Loucy (cell line): ENCODE measurements at regions not wholly inside any gene's neighbourhood (a gene's known extent, or its start where the extent isn't known, plus 50 kb on each side); places are given as distances from the start of the nearest gene placed in this dataset.

Experiments
- H2AFZ ChIP-seq: fragments of 200-600 bp; sonication (generic); 2 replicates; pipeline ENCODE4 v1.6.0; 2016; ENCODE audit warnings: antibody characterized with exemption, mild to moderate bottlenecking, low read length, moderate library complexity
- H3F3A ChIP-seq: fragments of 200-600 bp; 2 replicates; pipeline ENCODE4 v1.6.0; 2016; ENCODE audit warnings: antibody characterized with exemption, low read depth, mild to moderate bottlenecking
- H3K27me3 ChIP-seq: fragments of 200-600 bp; sonication (generic); 2 replicates; pipeline ENCODE4 v1.6.1; 2014; ENCODE audit warnings: low read length, mild to moderate bottlenecking; ENCODE audit not compliant: insufficient read depth, poor library complexity, severe bottlenecking
- H3K36me3 ChIP-seq: fragments of 200-600 bp; sonication (generic); 2 replicates; pipeline ENCODE4 v1.6.1; 2016; ENCODE audit warnings: low read length; ENCODE audit not compliant: insufficient read depth
- H3K4me1 ChIP-seq: fragments of 200-600 bp; sonication (generic); 2 replicates; pipeline ENCODE4 v1.5.1; 2014; ENCODE audit warnings: low read length, mild to moderate bottlenecking; ENCODE audit not compliant: insufficient read depth, poor library complexity, severe bottlenecking
- H3K4me2 ChIP-seq: fragments of 200-600 bp; sonication (generic); 2 replicates; pipeline ENCODE4 v1.6.0; 2014; ENCODE audit warnings: antibody characterized with exemption, low read length, low read depth, mild to moderate bottlenecking; ENCODE audit not compliant: poor library complexity, severe bottlenecking
- H3K4me3 ChIP-seq: fragments of 200-600 bp; sonication (generic); 2 replicates; pipeline ENCODE4 v1.5.1; 2014; ENCODE audit warnings: low read length, mild to moderate bottlenecking, mixed read lengths; ENCODE audit not compliant: poor library complexity, severe bottlenecking
- H3K79me2 ChIP-seq: fragments of 200-600 bp; sonication (generic); 2 replicates; pipeline ENCODE4 v1.6.1; 2014; ENCODE audit warnings: low read length; ENCODE audit not compliant: insufficient read depth
- H3K9ac ChIP-seq: fragments of 200-600 bp; sonication (generic); 2 replicates; pipeline ENCODE4 v1.6.0; 2014; ENCODE audit warnings: mild to moderate bottlenecking, low read depth, low read length, moderate library complexity; ENCODE audit not compliant: poor library complexity, severe bottlenecking
- H3K9me2 ChIP-seq: fragments of 200-600 bp; sonication (generic); replicated peaks from 2 replicates; pipeline ENCODE4 v1.6.1; 2016; ENCODE audit warnings: low read depth, low read length, mixed read lengths
- H3K9me3 ChIP-seq: fragments of 200-600 bp; sonication (generic); 2 replicates; pipeline ENCODE4 v1.6.1; 2014; ENCODE audit warnings: mild to moderate bottlenecking, antibody characterized with exemption, low read length, low read depth; ENCODE audit not compliant: insufficient read depth
- H4K20me1 ChIP-seq: fragments of 200-600 bp; sonication (generic); 2 replicates; pipeline ENCODE4 v1.6.0; 2014; ENCODE audit warnings: antibody characterized with exemption, low read length, mild to moderate bottlenecking; ENCODE audit not compliant: insufficient read depth, poor library complexity, severe bottlenecking
- EZH2phosphoT487 ChIP-seq: fragments of 200-600 bp; IDR thresholded peaks from 2 replicates; pipeline ENCODE4 v1.6.1; 2018; ENCODE audit warnings: antibody characterized with exemption, mild to moderate bottlenecking, moderate library complexity, borderline replicate concordance
- TF ChIP-seq, protein P1 (sequence below): fragments of 200-600 bp; sonication (generic); conservative IDR thresholded peaks from 2 replicates; pipeline ENCODE4 v1.5.1; 2014; ENCODE audit warnings: mild to moderate bottlenecking, antibody characterized with exemption, low read length

- H3K9me3 ChIP-seq = no peaks in the 10 kb centered on the region
- H4K20me1 ChIP-seq = no peaks in the 10 kb centered on the region
- H3K4me1 ChIP-seq = no peaks in the 10 kb centered on the region
- H3K9ac ChIP-seq = no peak overlapping the region
- H3K79me2 ChIP-seq = no peaks in the 10 kb centered on the region
- H3K27me3 ChIP-seq = no peaks in the 10 kb centered on the region
- H3F3A ChIP-seq = no peaks in the 10 kb centered on the region
- H3K4me3 ChIP-seq = no peak overlapping the region
- H3K4me2 ChIP-seq = no peak overlapping the region
- H3K36me3 ChIP-seq = no peaks in the 10 kb centered on the region
- H3K9me2 ChIP-seq = no peaks in the 10 kb centered on the region
- H2AFZ ChIP-seq = no peak overlapping the region
- no peak for TF ChIP-seq EZH2phosphoT487
- TF ChIP-seq, protein P1, sequence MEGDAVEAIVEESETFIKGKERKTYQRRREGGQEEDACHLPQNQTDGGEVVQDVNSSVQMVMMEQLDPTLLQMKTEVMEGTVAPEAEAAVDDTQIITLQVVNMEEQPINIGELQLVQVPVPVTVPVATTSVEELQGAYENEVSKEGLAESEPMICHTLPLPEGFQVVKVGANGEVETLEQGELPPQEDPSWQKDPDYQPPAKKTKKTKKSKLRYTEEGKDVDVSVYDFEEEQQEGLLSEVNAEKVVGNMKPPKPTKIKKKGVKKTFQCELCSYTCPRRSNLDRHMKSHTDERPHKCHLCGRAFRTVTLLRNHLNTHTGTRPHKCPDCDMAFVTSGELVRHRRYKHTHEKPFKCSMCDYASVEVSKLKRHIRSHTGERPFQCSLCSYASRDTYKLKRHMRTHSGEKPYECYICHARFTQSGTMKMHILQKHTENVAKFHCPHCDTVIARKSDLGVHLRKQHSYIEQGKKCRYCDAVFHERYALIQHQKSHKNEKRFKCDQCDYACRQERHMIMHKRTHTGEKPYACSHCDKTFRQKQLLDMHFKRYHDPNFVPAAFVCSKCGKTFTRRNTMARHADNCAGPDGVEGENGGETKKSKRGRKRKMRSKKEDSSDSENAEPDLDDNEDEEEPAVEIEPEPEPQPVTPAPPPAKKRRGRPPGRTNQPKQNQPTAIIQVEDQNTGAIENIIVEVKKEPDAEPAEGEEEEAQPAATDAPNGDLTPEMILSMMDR = no peak
Measured at GRCh38 chr1:182120411-182121258, 59.1 kb upstream of the ZNF648 start.

DNA sequence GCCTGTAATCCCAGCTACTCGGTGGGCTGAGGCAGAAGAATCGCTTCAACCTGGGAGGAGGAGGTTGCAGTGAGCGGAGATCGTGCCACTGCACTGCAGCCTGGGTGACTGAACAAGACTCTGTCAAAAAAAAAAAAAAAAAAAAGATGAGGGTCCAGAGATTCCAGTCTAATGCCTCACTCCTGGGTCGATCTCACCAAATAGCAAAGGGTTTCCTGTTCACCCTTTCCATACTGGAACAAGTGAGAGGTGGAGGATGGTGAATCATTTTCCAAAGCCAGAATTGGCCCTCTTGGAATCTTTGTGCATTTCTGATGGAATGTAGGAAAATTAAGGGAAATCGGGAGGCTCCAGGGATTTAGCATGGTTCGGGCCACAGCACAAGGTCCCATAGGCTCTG, 58.1 kb upstream of the ZNF648 start:
- Histone ChIP-seq H4K20me1 (no peaks in the 10 kb centered on the region), H3K9me2 (no peaks in the 10 kb centered on the region), H3K79me2 (no peaks in the 10 kb centered on the region), H3K4me3 (no peak overlapping the region), H3K9ac (no peak overlapping the region), H3K27me3 (no peaks in the 10 kb centered on the region), H3K9me3 (no peaks in the 10 kb centered on the region), H2AFZ (no peak overlapping the region), H3K4me1 (no peaks in the 10 kb centered on the region), H3K36me3 (no peaks in the 10 kb centered on the region), H3F3A (no peaks in the 10 kb centered on the region), H3K4me2 (no peak overlapping the region)
- no peak for TF ChIP-seq EZH2phosphoT487
- TF ChIP-seq, protein P1 = no peak

- Histone ChIP-seq H3K27me3 (no peaks in the 10 kb centered on the region), H3K9me2 (no peaks in the 10 kb centered on the region), H2AFZ (no peak overlapping the region), H3K4me2 (no peak overlapping the region), H3K9ac (no peak overlapping the region), H3K79me2 (no peaks in the 10 kb centered on the region), H3K4me1 (no peaks in the 10 kb centered on the region), H3F3A (no peaks in the 10 kb centered on the region), H4K20me1 (no peaks in the 10 kb centered on the region), H3K36me3 (no peaks in the 10 kb centered on the region), H3K9me3 (no peaks in the 10 kb centered on the region), H3K4me3 (no peak overlapping the region)
- TF ChIP-seq EZH2phosphoT487 = no peak
- TF ChIP-seq, protein P1 = no peak
Measured at GRCh38 chr1:182118851-182119250, 57.3 kb upstream of the ZNF648 start.
